Neural cell (in vitro differentiated cells): ENCODE measurements at regions not wholly inside any gene's neighbourhood (a gene's known extent, or its start where the extent isn't known, plus 50 kb on each side); places are given as distances from the start of the nearest gene placed in this dataset.

ENCODE experiments used
- RAD21 ChIP-seq: fragments of 450-650 bp; conservative IDR thresholded peaks from 2 replicates; pipeline ENCODE4 v1.6.1; 2014; ENCODE audit warnings: antibody characterized with exemption, mild to moderate bottlenecking, moderate library complexity
- TF ChIP-seq, protein P1 (sequence below): IDR thresholded peaks from 2 replicates; pipeline ENCODE4 v1.6.1; 2012; ENCODE audit warnings: borderline replicate concordance

DNA sequence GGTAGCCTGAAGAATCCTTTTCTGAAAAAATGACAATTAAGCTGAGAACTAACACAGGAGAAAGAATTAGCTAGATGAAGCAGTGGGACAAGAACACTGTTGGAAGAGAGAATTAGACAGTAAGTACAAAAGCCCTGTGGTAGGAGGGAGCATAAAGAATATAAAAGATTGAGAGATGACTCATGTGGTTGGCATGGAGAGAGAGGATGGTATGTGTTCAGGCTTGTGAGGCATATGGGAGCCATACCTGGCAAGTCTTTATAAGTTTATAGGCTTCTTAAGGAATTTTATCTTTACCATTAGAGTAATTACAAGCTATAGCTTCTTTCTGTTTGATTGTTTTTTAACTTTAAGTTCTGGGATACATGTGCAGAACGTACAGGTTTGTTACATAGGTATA is 325.0 kb downstream of the ARL6IP6 start:
- TF ChIP-seq, protein P1, sequence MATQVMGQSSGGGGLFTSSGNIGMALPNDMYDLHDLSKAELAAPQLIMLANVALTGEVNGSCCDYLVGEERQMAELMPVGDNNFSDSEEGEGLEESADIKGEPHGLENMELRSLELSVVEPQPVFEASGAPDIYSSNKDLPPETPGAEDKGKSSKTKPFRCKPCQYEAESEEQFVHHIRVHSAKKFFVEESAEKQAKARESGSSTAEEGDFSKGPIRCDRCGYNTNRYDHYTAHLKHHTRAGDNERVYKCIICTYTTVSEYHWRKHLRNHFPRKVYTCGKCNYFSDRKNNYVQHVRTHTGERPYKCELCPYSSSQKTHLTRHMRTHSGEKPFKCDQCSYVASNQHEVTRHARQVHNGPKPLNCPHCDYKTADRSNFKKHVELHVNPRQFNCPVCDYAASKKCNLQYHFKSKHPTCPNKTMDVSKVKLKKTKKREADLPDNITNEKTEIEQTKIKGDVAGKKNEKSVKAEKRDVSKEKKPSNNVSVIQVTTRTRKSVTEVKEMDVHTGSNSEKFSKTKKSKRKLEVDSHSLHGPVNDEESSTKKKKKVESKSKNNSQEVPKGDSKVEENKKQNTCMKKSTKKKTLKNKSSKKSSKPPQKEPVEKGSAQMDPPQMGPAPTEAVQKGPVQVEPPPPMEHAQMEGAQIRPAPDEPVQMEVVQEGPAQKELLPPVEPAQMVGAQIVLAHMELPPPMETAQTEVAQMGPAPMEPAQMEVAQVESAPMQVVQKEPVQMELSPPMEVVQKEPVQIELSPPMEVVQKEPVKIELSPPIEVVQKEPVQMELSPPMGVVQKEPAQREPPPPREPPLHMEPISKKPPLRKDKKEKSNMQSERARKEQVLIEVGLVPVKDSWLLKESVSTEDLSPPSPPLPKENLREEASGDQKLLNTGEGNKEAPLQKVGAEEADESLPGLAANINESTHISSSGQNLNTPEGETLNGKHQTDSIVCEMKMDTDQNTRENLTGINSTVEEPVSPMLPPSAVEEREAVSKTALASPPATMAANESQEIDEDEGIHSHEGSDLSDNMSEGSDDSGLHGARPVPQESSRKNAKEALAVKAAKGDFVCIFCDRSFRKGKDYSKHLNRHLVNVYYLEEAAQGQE: no peak
- no peak for TF ChIP-seq RAD21
